GM12872 (cell line): ENCODE measurements at regions not wholly inside any gene's neighbourhood (a gene's known extent, or its start where the extent isn't known, plus 50 kb on each side); places are given as distances from the start of the nearest gene placed in this dataset.

ENCODE experiments used
- TF ChIP-seq, protein P1 (sequence below): IDR thresholded peaks from 3 replicates; pipeline ENCODE4 v1.5.1; 2011; ENCODE audit warnings: low read depth, mild to moderate bottlenecking, low read length, moderate library complexity; ENCODE audit not compliant: insufficient read depth

DNA sequence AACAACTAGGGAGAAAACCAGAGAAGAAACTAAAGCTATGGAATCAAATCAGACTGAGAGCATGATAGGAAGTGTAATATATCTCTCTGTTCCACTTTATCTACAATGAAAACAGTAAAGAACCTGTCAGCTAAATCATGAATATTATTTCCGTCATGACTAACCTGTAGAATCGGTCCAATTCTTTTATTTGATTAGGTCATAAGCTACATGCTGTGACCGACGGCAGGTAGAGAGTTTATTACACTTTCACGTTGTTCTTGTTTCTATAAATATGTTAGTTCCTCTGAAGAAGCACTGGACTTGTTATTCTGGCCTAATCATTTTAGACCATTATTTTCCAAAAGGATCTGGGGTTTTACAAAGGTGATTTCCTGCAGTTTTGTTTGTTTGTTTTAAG lies 91.1 kb downstream of the DMRTA1 start:
- TF ChIP-seq, protein P1, sequence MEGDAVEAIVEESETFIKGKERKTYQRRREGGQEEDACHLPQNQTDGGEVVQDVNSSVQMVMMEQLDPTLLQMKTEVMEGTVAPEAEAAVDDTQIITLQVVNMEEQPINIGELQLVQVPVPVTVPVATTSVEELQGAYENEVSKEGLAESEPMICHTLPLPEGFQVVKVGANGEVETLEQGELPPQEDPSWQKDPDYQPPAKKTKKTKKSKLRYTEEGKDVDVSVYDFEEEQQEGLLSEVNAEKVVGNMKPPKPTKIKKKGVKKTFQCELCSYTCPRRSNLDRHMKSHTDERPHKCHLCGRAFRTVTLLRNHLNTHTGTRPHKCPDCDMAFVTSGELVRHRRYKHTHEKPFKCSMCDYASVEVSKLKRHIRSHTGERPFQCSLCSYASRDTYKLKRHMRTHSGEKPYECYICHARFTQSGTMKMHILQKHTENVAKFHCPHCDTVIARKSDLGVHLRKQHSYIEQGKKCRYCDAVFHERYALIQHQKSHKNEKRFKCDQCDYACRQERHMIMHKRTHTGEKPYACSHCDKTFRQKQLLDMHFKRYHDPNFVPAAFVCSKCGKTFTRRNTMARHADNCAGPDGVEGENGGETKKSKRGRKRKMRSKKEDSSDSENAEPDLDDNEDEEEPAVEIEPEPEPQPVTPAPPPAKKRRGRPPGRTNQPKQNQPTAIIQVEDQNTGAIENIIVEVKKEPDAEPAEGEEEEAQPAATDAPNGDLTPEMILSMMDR = no peak

DNA sequence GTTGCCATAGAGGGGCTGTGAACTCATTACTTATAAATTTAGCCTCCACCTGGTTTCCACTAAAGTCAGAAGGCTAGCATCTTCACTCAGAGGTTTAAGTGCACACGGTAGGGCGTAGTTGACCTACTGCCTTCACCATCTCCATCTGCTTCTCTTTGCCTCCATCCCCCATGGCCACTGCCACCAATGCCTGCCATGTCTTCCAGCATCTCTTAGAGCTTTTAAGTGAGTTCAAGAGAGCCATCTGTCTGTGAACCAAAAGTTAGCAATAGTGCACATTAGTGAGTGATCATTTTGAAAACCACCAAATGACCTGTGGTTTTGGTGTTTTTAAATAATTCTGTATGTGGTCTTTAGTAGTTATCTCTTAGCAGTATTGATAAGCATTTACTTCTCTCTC lies 102.0 kb downstream of the DMRTA1 start:
- TF ChIP-seq, protein P1 = no peak

DNA sequence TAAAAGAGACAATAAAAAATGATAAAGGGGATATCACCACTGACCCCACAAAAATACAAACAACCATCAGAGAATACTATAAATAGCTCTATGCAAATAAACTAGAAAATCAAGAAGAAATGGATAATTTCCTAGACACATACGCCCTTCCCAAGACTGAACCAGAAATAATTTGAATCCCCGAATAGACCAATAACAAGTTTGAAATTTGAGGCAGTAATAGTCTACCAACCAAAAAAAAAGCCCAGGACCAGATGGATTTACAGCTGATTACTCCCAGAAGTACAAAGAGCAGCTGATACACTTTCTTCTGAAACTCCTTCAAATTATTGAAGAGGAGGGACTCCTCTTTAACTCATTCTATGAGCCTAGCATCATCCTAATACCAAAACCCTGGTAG lies 128.1 kb downstream of the DMRTA1 start:
- TF ChIP-seq, protein P1 = no peak

DNA sequence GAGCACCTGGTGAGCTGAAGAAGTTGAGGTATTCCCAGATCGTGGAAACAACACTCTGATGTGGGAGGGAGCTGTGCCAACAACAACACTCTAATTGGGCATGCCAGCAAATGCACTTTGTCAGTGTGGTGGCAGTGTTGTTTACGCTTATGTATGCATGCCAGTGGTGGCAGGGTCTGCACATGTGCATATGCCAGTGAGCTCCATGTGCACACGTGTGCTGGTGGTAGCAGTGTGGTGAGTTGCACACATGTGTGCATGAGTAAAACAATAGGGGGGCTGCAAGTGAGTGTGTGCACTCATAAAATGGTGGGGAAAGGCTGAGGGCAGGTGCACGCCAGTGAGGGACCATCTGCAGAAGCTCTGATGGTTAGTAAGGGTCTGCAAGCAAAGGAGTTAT lies 134.2 kb downstream of the DMRTA1 start:
- TF ChIP-seq, protein P1 = no peak

DNA sequence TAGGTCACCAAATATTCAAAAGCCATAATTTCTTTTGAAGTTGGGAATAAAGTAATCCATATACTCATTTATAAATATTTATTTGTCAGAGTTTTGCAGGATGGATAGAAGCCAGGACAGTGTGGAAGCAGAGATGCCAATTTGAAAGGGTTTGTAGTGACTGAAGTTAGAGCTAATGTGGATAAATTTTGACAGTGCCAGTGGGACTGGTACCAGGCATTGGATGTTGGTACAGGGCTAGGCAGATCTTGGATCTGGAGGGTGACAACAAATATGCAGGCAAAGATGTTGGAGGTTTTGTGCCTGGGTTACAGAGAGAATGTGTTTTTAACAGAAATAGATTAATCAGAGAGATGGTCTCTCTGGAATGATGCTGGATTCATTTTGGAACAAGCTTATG lies 135.6 kb downstream of the DMRTA1 start:
- TF ChIP-seq, protein P1 = no peak

DNA sequence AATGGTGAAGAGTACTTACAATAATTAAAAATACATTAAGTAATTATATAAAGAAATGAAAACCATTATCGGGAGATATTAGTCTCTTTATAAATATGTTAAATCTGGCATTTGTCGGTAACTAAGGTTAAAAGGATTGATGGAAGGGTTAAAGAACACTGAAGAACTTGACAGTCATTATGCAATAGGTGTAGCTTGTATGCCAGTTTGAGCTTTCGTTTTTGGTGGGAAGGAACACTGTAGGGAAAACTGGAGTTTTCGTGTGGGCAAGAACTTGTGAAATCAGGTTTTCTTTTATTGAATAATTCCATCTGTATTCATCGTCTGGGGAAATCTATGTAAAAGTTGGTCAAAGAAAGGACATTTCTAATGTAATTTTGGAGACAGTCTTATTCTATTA lies 142.3 kb downstream of the DMRTA1 start:
- TF ChIP-seq, protein P1 = no peak

DNA sequence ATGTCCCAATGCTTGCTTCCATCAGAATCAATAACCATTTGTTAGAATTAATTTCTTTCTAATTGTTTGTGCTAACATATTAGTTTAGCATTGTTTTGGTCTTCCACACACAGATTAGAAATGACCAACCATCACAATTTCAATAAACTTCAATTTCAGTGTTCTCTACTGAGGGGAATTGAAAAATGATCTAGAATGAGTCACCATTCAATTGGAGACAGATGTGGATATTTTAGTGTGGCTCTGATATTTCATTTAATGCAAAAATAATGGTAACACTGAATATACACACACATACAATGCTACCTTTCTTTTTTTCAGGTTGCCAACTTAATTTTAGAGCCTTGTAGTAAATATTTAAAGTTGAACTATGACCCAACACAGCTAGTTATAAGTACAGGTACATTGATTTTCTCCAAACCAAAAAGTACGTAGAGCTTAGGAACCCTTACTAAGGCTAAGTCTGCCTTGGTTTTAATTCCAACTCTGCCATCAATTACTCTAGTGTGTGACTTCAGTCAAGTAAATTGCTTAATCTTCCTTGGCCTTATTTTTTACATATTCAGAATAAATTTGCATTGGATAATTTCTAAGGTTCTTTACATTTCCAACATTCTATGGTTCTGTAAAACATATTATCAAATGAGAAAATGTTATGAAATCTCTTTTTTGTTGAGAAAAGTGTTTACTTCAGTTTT lies 143.9 kb downstream of the DMRTA1 start:
- TF ChIP-seq, protein P1 = no peak

DNA sequence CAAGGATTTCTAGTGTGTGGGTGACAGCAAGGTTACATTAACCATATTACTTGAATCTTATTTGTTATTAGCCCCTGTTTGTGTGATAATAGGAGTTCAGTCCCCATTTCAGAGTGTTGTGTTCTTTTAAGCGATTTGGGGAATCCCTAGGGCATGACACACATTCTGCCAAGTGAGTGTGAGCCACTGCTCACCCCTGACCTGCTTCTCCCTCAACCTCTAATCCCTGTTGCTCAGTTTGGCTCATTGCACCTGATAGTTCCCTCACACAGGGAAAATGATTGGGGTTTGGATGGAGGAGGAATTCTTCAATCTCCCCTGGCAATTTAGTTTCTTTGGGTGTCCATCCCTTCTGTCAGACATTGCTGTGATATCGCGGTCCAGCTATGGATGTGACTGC lies 149.2 kb downstream of the DMRTA1 start:
- TF ChIP-seq, protein P1 = no peak
